GM12878 (cell line): ENCODE measurements at regions not wholly inside any gene's neighbourhood (a gene's known extent, or its start where the extent isn't known, plus 50 kb on each side); places are given as distances from the start of the nearest gene placed in this dataset.

Experiments used
- ATAC-seq: fragments of 200-7000 bp; cut with Tn5 transposase; 3 replicates; pipeline ENCODE4 v1.9.1; 2020; ENCODE audit warnings: mild to moderate bottlenecking, moderate library complexity
- BruUV-seq: library from RNA; stranded (reverse); fragments of 400-500 nt; replicated peaks from 2 replicates; lab custom pipeline; 2021; lab: Mats Ljungman, UMichigan
- CTCF ChIA-PET: fragments of 300-600 bp; sonication (Branson Sonifier 250); formaldehyde crosslinking; extraction: SDS; loops from one replicate; lab custom pipeline; 2021; ENCODE audit warnings: inconsistent platforms; lab: Yijun Ruan, JAX
- POLR2A ChIA-PET: fragments of 350-600 bp; formaldehyde crosslinking; extraction: SDS; loops from one replicate; lab custom pipeline; 2021; ENCODE audit warnings: inconsistent platforms; lab: Charles Lee
- RAD21 ChIA-PET: fragments of 300-600 bp; sonication (Branson Sonifier 250); formaldehyde crosslinking; loops from one replicate; lab custom pipeline; 2023; ENCODE audit warnings: antibody characterized with exemption; ENCODE audit not compliant: unreplicated experiment; lab: Charles Lee
- SMC1A ChIA-PET: fragments of 300-600 bp; sonication (Branson Sonifier 250); formaldehyde crosslinking; loops from one replicate; lab custom pipeline; 2023; ENCODE audit not compliant: unreplicated experiment, uncharacterized antibody; lab: Charles Lee
- DNase-seq: peaks from one replicate; pipeline ENCODE4 v3.0.0-alpha.2; 2011; ENCODE audit warnings: low read depth, low spot score
- FAIRE-seq: peaks from 3 replicates; lab custom pipeline; 2011; peaks lifted over from hg19 to GRCh38; lab: Jason Lieb, UNC
- H2AFZ ChIP-seq: 2 replicates; pipeline ENCODE4 v1.6.0; 2011; ENCODE audit warnings: low read depth, low read length, control low read depth; ENCODE audit not compliant: control insufficient read depth
- H3K27ac ChIP-seq: 2 replicates; pipeline ENCODE4 v1.5.1; 2011; ENCODE audit warnings: control low read depth; ENCODE audit not compliant: control insufficient read depth, insufficient read depth
- H3K27me3 ChIP-seq, 2 experiments: replicated peaks in 1 of 2; 2 replicates each; pipeline versions ENCODE4 v1.6.0 to v1.6.1; 2011; ENCODE audit warnings: low read length in 1 of 2; ENCODE audit not compliant: control insufficient read depth in 2 of 2, insufficient read depth in 2 of 2
- H3K36me3 ChIP-seq, 2 experiments: 2 replicates each; pipeline ENCODE4 v1.5.1; 2011; ENCODE audit warnings: low read length in 1 of 2; ENCODE audit not compliant: control insufficient read depth in 2 of 2, insufficient read depth in 2 of 2
- H3K4me1 ChIP-seq: 2 replicates; pipeline ENCODE4 v1.6.1; 2011; ENCODE audit warnings: mild to moderate bottlenecking, low read length, moderate library complexity, mixed read lengths; ENCODE audit not compliant: control insufficient read depth, insufficient read depth
- H3K4me2 ChIP-seq: 2 replicates; pipeline ENCODE4 v1.6.0; 2011; ENCODE audit warnings: control low read depth; ENCODE audit not compliant: control insufficient read depth, insufficient read depth
- H3K4me3 ChIP-seq: fragments of 200-600 bp; sonication (generic); 2 replicates; pipeline ENCODE4 v1.5.1; 2016
- H3K79me2 ChIP-seq: 2 replicates; pipeline ENCODE4 v1.6.0; 2011; ENCODE audit warnings: low read length; ENCODE audit not compliant: control insufficient read depth, insufficient read depth
- H3K9ac ChIP-seq: 2 replicates; pipeline ENCODE4 v1.8.0; 2011; ENCODE audit warnings: low read length, control low read depth, mixed read lengths; ENCODE audit not compliant: control insufficient read depth, insufficient read depth
- H3K9me3 ChIP-seq: replicated peaks from 3 replicates; pipeline ENCODE4 v1.5.1; 2011; ENCODE audit warnings: mild to moderate bottlenecking, low read length; ENCODE audit not compliant: control insufficient read depth, insufficient read depth
- H4K20me1 ChIP-seq: 2 replicates; pipeline ENCODE4 v1.6.0; 2011; ENCODE audit not compliant: control insufficient read depth, insufficient read depth
- CHD1 ChIP-seq: IDR thresholded peaks from 2 replicates; pipeline ENCODE4 v1.6.1; 2012; ENCODE audit warnings: low read depth, low read length, improper control_type of control experiment
- CHD2 ChIP-seq: IDR thresholded peaks from 2 replicates; pipeline ENCODE4 v1.6.1; 2011; ENCODE audit warnings: low read depth, low read length, improper control_type of control experiment, borderline replicate concordance
- CTCF ChIP-seq, 3 experiments: IDR thresholded peaks in 2 of 3; conservative IDR thresholded peaks in 1 of 3; 2 replicates each; pipeline ENCODE4 v1.5.1; 2011; ENCODE audit warnings: low read depth in 3 of 3, low read length in 3 of 3, mild to moderate bottlenecking in 3 of 3, control low read depth in 2 of 3, moderate library complexity in 2 of 3, inconsistent platforms in 1 of 3, mixed read lengths in 1 of 3; ENCODE audit not compliant: control insufficient read depth in 2 of 3, insufficient read depth in 1 of 3; ENCODE audit errors: extremely low read depth in 1 of 3
- EGR1 ChIP-seq, 2 experiments: IDR thresholded peaks; 1 replicate in 1 of 2; 2 replicates in 1 of 2; pipeline ENCODE4 v1.6.1; 2011 to 2012; ENCODE audit warnings: low read depth in 2 of 2, low read length in 2 of 2, borderline replicate concordance in 1 of 2, mild to moderate bottlenecking in 1 of 2, moderate library complexity in 1 of 2
- FOXK2 ChIP-seq: fragments of 450-650 bp; IDR thresholded peaks from 2 replicates; pipeline ENCODE4 v1.6.1; 2017; ENCODE audit warnings: mild to moderate bottlenecking, moderate library complexity
- KAT2A ChIP-seq: conservative IDR thresholded peaks from 2 replicates; pipeline ENCODE4 v1.6.1; 2011; ENCODE audit warnings: low read depth, low read length; ENCODE audit not compliant: control insufficient read depth
- MEF2B ChIP-seq: fragments of 450-650 bp; IDR thresholded peaks from 2 replicates; pipeline ENCODE4 v1.6.1; 2018; ENCODE audit warnings: mild to moderate bottlenecking, moderate library complexity; ENCODE audit not compliant: partially characterized antibody, poor library complexity, severe bottlenecking
- PAX8 ChIP-seq: fragments of 450-650 bp; IDR thresholded peaks from 2 replicates; pipeline ENCODE4 v1.6.1; 2017; ENCODE audit warnings: mild to moderate bottlenecking, moderate library complexity
- POU2F2 ChIP-seq: IDR thresholded peaks from 3 replicates; pipeline ENCODE4 v1.6.1; 2011; ENCODE audit warnings: low read depth, mild to moderate bottlenecking, low read length, borderline replicate concordance
- RB1 ChIP-seq: fragments of 450-650 bp; formaldehyde crosslinking; IDR thresholded peaks from 2 replicates; pipeline ENCODE4 v1.6.1; 2017; ENCODE audit warnings: mild to moderate bottlenecking, borderline replicate concordance
- RBBP5 ChIP-seq: fragments of 200-600 bp; sonication (generic); conservative IDR thresholded peaks from 2 replicates; pipeline ENCODE4 v1.6.1; 2016
- RELA ChIP-seq: fragments of 450-650 bp; IDR thresholded peaks from 2 replicates; pipeline ENCODE4 v1.8.0; 2014; ENCODE audit warnings: borderline replicate concordance; ENCODE audit not compliant: partially characterized antibody
- RUNX3 ChIP-seq: IDR thresholded peaks from 2 replicates; pipeline ENCODE4 v1.6.1; 2012; ENCODE audit warnings: low read length, inconsistent platforms
- SMAD5 ChIP-seq: IDR thresholded peaks from 2 replicates; pipeline ENCODE4 v1.6.1; 2016; ENCODE audit warnings: antibody characterized with exemption, low read depth
- SMC3 ChIP-seq: IDR thresholded peaks from 2 replicates; pipeline ENCODE4 v1.6.1; 2011; ENCODE audit warnings: low read length, improper control_type of control experiment, borderline replicate concordance
- TBL1XR1 ChIP-seq: IDR thresholded peaks from 2 replicates; pipeline ENCODE4 v1.6.1; 2012; ENCODE audit warnings: low read depth, low read length, improper control_type of control experiment
- WGBS: methylation state at CpG from one replicate; pipeline ENCODE4 v1.1.6; 2016; ENCODE audit warnings: low lambda C conversion rate; ENCODE audit not compliant: insufficient replicate concordance, insufficient coverage; ENCODE audit errors: missing lambda C conversion rate; 5-methylcytosine and 5-hydroxymethylcytosine counted together
- in situ Hi-C: fragments of 300-500 bp; cut with MboI; formaldehyde crosslinking; loops from 9 replicates; pipeline ENCODE4 v1.14.3; 2018; ENCODE audit warnings: mixed read lengths
- intact Hi-C: fragments of 100-400 bp; cut with micrococcal nuclease; formaldehyde crosslinking; loops from one replicate; pipeline ENCODE4 v1.14.2; 2022; ENCODE audit not compliant: unreplicated experiment
- TF ChIP-seq, protein P1 (sequence below): fragments of 450-650 bp; IDR thresholded peaks from 2 replicates; pipeline ENCODE4 v1.6.1; 2016; ENCODE audit warnings: mild to moderate bottlenecking
- TF ChIP-seq, protein P2 (sequence below): fragments of 450-650 bp; IDR thresholded peaks from 2 replicates; pipeline ENCODE4 v1.6.1; 2014; ENCODE audit warnings: mild to moderate bottlenecking

GRCh38 chr2:176554101-176555048, 285.1 kb downstream of the MTX2 start:
- DNase-seq (peak; percentile 8), ATAC-seq (peak; percentile 79), FAIRE-seq (peak; percentile 92)
- Histone ChIP-seq H2AFZ (peak overlapping the region; percentile 79), H3K9me3 (no peaks in the 10 kb centered on the region), H3K27ac (no peak overlapping the region), H3K79me2 (no peaks in the 10 kb centered on the region), H3K4me2 (peak overlapping the region; percentile 73), H3K4me1 (no peaks in the 10 kb centered on the region), H4K20me1 (no peaks in the 10 kb centered on the region), H3K9ac (no peak overlapping the region), H3K4me3 (peak overlapping the region; percentile 32; the same call in 1 of the 2 replicates), H3K36me3 (no peaks in the 10 kb centered on the region), H3K27me3 (0 out of 4 replicates have a peak, but pooled peaks cover 0 to 3% of the 10 kb centered on the region in 2 experiments)
- intact Hi-C loops, result loop anchor here (1.0 to 5.0 kb wide), 4 partner anchors 97 to 593 kb away; no protein-coding TSS in a partner anchor
- no TSS peak for BruUV-seq
- ChIA-PET SMC1A (interaction anchor here (0.6 to 3.7 kb wide), 52 partner anchors 11 to 836 kb away, joined by 3 to 78 read pairs (median 4); no protein-coding TSS in a partner anchor), POLR2A (interaction anchor here (0.6 to 1.8 kb wide), 2 partner anchors 99 to 100 kb away, joined by 3 to 5 read pairs; no protein-coding TSS in a partner anchor), RAD21 (interaction anchor here (0.6 to 3.8 kb wide), 48 partner anchors 10 to 609 kb away, joined by 3 to 103 read pairs (median 4); no protein-coding TSS in a partner anchor), CTCF (interaction anchor here (0.6 to 5.2 kb wide), 90 partner anchors 8 to 1219 kb away, joined by 3 to 127 read pairs (median 4); no protein-coding TSS in a partner anchor)
- in situ Hi-C loops, result loop anchor here (5.0 kb wide), 1 partner anchor 412 kb away; no protein-coding TSS in a partner anchor
- 10% methylated on average over 17 of the region's 17 CpGs for WGBS
- TF ChIP-seq POU2F2 (0 out of 3 replicates have a peak, but pooled peaks have one; percentile 33), RUNX3 (0 out of 2 replicates have a peak, but pooled peaks have one; percentile 23), KAT2A (no peak), MEF2B (peak; percentile 78), SMC3 (peak; percentile 82), CTCF (IDR thresholded peaks at IDR 0.05 in 2 of 3, conservative IDR thresholded peaks at IDR 0.05 in 1 of 3; ENCODE audit: control insufficient read depth in 2 of 3, extremely low read depth in 1 of 3, insufficient read depth in 1 of 3, low read depth in 3 of 3, low read length in 3 of 3) (peak; percentile 58 to 78 (median 70)), FOXK2 (no peak), RBBP5 (no peak), PAX8 (no peak), CHD2 (peak; percentile 88), EGR1 (IDR thresholded peaks at IDR 0.05; ENCODE audit: borderline replicate concordance in 1 of 2, low read depth in 2 of 2, low read length in 2 of 2) (peak in 1 of 2 experiments; percentile 94; a peak in 2 of 3 replicates), TBL1XR1 (no peak), CHD1 (no peak), RELA (peak; percentile 47), SMAD5 (no peak), RB1 (peak; percentile 60; the same call in 1 of the 2 replicates)
- TF ChIP-seq, protein P1, sequence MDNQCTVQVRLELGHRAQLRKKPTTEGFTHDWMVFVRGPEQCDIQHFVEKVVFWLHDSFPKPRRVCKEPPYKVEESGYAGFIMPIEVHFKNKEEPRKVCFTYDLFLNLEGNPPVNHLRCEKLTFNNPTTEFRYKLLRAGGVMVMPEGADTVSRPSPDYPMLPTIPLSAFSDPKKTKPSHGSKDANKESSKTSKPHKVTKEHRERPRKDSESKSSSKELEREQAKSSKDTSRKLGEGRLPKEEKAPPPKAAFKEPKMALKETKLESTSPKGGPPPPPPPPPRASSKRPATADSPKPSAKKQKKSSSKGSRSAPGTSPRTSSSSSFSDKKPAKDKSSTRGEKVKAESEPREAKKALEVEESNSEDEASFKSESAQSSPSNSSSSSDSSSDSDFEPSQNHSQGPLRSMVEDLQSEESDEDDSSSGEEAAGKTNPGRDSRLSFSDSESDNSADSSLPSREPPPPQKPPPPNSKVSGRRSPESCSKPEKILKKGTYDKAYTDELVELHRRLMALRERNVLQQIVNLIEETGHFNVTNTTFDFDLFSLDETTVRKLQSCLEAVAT, result peak; percentile 84
- TF ChIP-seq, protein P2, sequence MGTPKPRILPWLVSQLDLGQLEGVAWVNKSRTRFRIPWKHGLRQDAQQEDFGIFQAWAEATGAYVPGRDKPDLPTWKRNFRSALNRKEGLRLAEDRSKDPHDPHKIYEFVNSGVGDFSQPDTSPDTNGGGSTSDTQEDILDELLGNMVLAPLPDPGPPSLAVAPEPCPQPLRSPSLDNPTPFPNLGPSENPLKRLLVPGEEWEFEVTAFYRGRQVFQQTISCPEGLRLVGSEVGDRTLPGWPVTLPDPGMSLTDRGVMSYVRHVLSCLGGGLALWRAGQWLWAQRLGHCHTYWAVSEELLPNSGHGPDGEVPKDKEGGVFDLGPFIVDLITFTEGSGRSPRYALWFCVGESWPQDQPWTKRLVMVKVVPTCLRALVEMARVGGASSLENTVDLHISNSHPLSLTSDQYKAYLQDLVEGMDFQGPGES, result no peak
